Smooth muscle cell (in vitro differentiated cells): ENCODE measurements at regions not wholly inside any gene's neighbourhood (a gene's known extent, or its start where the extent isn't known, plus 50 kb on each side); places are given as distances from the start of the nearest gene placed in this dataset.

Experiments
- DNase-seq: peaks from one replicate; lab custom pipeline; 2025; ENCODE audit not compliant: unreplicated experiment; lab: John Stamatoyannopoulos, UW
- H2AFZ ChIP-seq: fragments of 200-600 bp; sonication (generic); 2 replicates; pipeline ENCODE4 v1.6.0; 2016; ENCODE audit warnings: antibody characterized with exemption, low read depth, mild to moderate bottlenecking
- H3F3A ChIP-seq: fragments of 200-600 bp; sonication (generic); 2 replicates; pipeline ENCODE4 v1.6.0; 2017; ENCODE audit warnings: antibody characterized with exemption, low read depth
- H3K27ac ChIP-seq: fragments of 200-600 bp; sonication (generic); 2 replicates; pipeline ENCODE4 v1.5.1; 2016; ENCODE audit warnings: low read depth, mild to moderate bottlenecking
- H3K27me3 ChIP-seq: fragments of 200-600 bp; sonication (generic); 2 replicates; pipeline ENCODE4 v1.6.1; 2016; ENCODE audit warnings: low read depth, mild to moderate bottlenecking
- H3K36me3 ChIP-seq: fragments of 200-600 bp; sonication (generic); 2 replicates; pipeline ENCODE4 v1.5.1; 2016; ENCODE audit warnings: low read depth
- H3K4me1 ChIP-seq: fragments of 200-600 bp; sonication (generic); 2 replicates; pipeline ENCODE4 v1.5.1; 2016; ENCODE audit warnings: low read depth
- H3K4me2 ChIP-seq: fragments of 200-600 bp; sonication (generic); 2 replicates; pipeline ENCODE4 v1.6.0; 2016; ENCODE audit warnings: mild to moderate bottlenecking
- H3K4me3 ChIP-seq: fragments of 200-600 bp; sonication (generic); 2 replicates; pipeline ENCODE4 v1.5.1; 2016; ENCODE audit warnings: mild to moderate bottlenecking
- H3K79me2 ChIP-seq: fragments of 200-600 bp; sonication (generic); 2 replicates; pipeline ENCODE4 v1.6.0; 2016; ENCODE audit warnings: low read depth, mild to moderate bottlenecking
- H3K9ac ChIP-seq: fragments of 200-600 bp; sonication (generic); 2 replicates; pipeline ENCODE4 v1.6.0; 2016; ENCODE audit warnings: low read depth
- H3K9me3 ChIP-seq: fragments of 200-600 bp; sonication (generic); replicated peaks from 2 replicates; pipeline ENCODE4 v1.5.1; 2016; ENCODE audit warnings: low read depth
- H4K20me1 ChIP-seq: fragments of 200-600 bp; sonication (generic); 2 replicates; pipeline ENCODE4 v1.6.0; 2016; ENCODE audit warnings: low read depth
- CTCF ChIP-seq: fragments of 200-600 bp; sonication (generic); IDR thresholded peaks from 2 replicates; pipeline ENCODE4 v1.5.1; 2017; ENCODE audit warnings: borderline replicate concordance, mild to moderate bottlenecking, antibody characterized with exemption; ENCODE audit not compliant: insufficient read depth, poor library complexity, severe bottlenecking
- WGBS: methylation state at CpG from one replicate; pipeline ENCODE4 v1.1.7; 2016; ENCODE audit warnings: low lambda C conversion rate; 5-methylcytosine and 5-hydroxymethylcytosine counted together

GRCh38 chr3:102200126-102200525 is 234.7 kb upstream of the ZPLD1 start:
- Histone ChIP-seq H2AFZ (peak overlapping the region; percentile 38), H3K4me2 (peak overlapping the region; percentile 35), H3K4me3 (no peak overlapping the region), H3F3A (peaks cover 6% of the 10 kb centered on the region), H3K27me3 (no peaks in the 10 kb centered on the region), H3K4me1 (no peaks in the 10 kb centered on the region), H3K9me3 (no peaks in the 10 kb centered on the region), H3K79me2 (no peaks in the 10 kb centered on the region), H3K9ac (no peak overlapping the region), H3K36me3 (no peaks in the 10 kb centered on the region), H3K27ac (peak overlapping the region; percentile 69), H4K20me1 (no peaks in the 10 kb centered on the region)
- TF ChIP-seq CTCF = no peak
- DNase-seq = no peak

GRCh38 chr3:102200560-102200959 is 234.3 kb upstream of the ZPLD1 start:
- Histone ChIP-seq H3K9me3 (no peaks in the 10 kb centered on the region), H3K27ac (peak overlapping the region; percentile 69), H3K4me2 (no peak overlapping the region), H3K4me3 (no peak overlapping the region), H2AFZ (no peak overlapping the region), H3K27me3 (no peaks in the 10 kb centered on the region), H3F3A (peaks cover 6% of the 10 kb centered on the region), H4K20me1 (no peaks in the 10 kb centered on the region), H3K36me3 (no peaks in the 10 kb centered on the region), H3K79me2 (no peaks in the 10 kb centered on the region), H3K9ac (no peak overlapping the region), H3K4me1 (no peaks in the 10 kb centered on the region)
- no peak for TF ChIP-seq CTCF
- no peak for DNase-seq

- no peaks in the 10 kb centered on the region for H3K36me3 ChIP-seq
- H3K27ac ChIP-seq = no peak overlapping the region
- H3K9me3 ChIP-seq = no peaks in the 10 kb centered on the region
- no peak overlapping the region for H3K4me3 ChIP-seq
- no peak for TF ChIP-seq CTCF
- no peaks in the 10 kb centered on the region for H3K27me3 ChIP-seq
- WGBS = 100% methylated on average over 1 of the region's 1 CpG
- H3F3A ChIP-seq = no peaks in the 10 kb centered on the region
- no peak overlapping the region for H3K4me2 ChIP-seq
- no peak for DNase-seq
- no peaks in the 10 kb centered on the region for H3K79me2 ChIP-seq
- peaks cover 7% of the 10 kb centered on the region for H3K4me1 ChIP-seq
- peak overlapping the region; percentile 69 for H2AFZ ChIP-seq
- no peaks in the 10 kb centered on the region for H4K20me1 ChIP-seq
- no peak overlapping the region for H3K9ac ChIP-seq
Measured at GRCh38 chr3:102205647-102206046, 229.2 kb upstream of the ZPLD1 start.

- H3K4me3 ChIP-seq = no peak overlapping the region
- H3K4me1 ChIP-seq = peaks cover 7% of the 10 kb centered on the region
- peak overlapping the region; percentile 24 for H3K27ac ChIP-seq
- H4K20me1 ChIP-seq = no peaks in the 10 kb centered on the region
- no peak overlapping the region for H3K9ac ChIP-seq
- H3K36me3 ChIP-seq = no peaks in the 10 kb centered on the region
- H3K4me2 ChIP-seq = peak overlapping the region; percentile 57
- H2AFZ ChIP-seq = peak overlapping the region; percentile 69
- H3F3A ChIP-seq = no peaks in the 10 kb centered on the region
- no peak for TF ChIP-seq CTCF
- H3K9me3 ChIP-seq = no peaks in the 10 kb centered on the region
- DNase-seq = no peak
- 49% methylated on average over 4 of the region's 4 CpGs for WGBS
- no peaks in the 10 kb centered on the region for H3K27me3 ChIP-seq
- no peaks in the 10 kb centered on the region for H3K79me2 ChIP-seq
Measured at GRCh38 chr3:102206511-102207031, 228.2 kb upstream of the ZPLD1 start.
